Stimulated activated CD8-positive, alpha-beta memory T cell treated with anti-CD3 and anti-CD28 coated beads, Interleukin-4, amount 100 ng/mL, for 4 hours (primary cell): ENCODE measurements at regions not wholly inside any gene's neighbourhood (a gene's known extent, or its start where the extent isn't known, plus 50 kb on each side); places are given as distances from the start of the nearest gene placed in this dataset.
"Not testable (repeated sequence)": the region's sequence is repeated elsewhere in the genome, so short reads cannot be mapped to it uniquely, and the experiment has no call there.

Experiments
- DNase-seq, 2 donors: peaks; one replicate each; pipeline ENCODE4 v3.0.0-alpha.2; 2020; ENCODE audit warnings: low read depth in 2 of 2, low spot score in 1 of 2

DNA sequence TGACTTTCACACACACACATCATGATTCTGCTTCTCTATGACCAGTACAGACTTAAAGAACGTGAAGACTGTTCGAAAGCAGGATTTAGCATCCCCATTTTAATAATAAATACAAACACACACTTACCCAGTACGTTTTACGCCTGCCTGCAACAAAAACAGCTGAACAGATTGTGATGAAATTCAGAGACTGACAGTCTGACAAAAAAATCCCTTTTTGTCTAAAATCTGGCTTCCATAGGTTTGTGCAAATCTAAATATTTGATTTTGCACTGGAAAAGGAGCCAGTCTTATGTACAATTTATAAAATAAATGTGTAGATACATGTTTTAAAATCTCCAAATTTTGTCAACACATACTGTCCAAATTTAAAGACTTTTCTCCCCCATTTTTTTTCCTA lies 630.7 kb downstream of the ZEB2 start:
- no peak for DNase-seq

GRCh38 chr2:143885461-143885860 lies 634.5 kb downstream of the ZEB2 start:
- no peak for DNase-seq

GRCh38 chr2:143881246-143881645 lies 638.7 kb downstream of the ZEB2 start:
- no peak for DNase-seq

DNA sequence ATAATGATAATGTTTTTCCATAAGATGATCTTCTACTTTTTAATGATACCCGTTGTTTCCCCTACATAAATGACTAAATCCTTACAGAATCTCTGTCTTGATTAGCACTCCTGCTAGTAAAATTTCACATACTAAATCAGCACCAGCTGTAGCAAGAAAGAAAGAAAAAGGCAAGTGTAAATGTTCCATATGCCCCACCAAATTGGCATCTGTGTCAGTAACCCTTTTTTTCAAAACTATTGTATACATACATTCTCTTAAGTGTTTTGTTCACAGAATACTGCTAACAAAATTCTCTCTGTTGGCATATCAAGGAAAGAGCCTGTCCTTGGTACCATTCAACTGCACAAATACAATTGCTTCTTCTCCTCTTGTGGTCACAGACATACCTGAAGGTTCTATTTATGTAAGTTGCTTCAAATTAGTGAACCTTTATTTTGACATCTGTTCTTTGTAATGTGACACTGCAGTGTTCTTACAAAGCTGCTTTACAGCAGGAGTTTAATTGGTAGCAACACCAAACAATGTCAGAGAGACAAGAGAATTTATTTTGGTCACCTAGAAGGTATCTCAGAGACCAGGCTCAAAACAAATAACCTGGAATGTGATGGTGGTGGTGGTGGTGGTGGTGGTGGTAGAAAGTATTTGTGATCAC lies 641.9 kb downstream of the ZEB2 start:
- no peak for DNase-seq

DNA sequence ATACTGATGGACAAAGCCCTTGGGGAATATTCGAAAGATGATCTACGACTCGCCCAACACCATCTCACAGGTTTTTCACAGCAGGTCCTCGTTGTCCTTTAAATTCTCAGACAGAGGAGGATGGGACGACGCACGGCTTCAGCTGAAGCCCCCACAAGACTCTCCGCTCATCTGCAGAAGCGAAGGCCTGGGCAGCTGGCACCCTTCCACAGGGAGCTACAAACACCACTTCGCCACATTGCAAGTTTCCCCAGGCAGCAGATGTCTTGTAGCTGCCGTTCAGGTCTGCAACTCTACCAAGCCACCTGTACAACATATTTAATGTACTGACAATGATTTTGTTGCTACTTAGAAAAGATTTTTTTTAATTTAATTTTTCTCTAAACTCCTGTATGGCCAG lies 642.9 kb downstream of the ZEB2 start:
- no peak for DNase-seq

DNA sequence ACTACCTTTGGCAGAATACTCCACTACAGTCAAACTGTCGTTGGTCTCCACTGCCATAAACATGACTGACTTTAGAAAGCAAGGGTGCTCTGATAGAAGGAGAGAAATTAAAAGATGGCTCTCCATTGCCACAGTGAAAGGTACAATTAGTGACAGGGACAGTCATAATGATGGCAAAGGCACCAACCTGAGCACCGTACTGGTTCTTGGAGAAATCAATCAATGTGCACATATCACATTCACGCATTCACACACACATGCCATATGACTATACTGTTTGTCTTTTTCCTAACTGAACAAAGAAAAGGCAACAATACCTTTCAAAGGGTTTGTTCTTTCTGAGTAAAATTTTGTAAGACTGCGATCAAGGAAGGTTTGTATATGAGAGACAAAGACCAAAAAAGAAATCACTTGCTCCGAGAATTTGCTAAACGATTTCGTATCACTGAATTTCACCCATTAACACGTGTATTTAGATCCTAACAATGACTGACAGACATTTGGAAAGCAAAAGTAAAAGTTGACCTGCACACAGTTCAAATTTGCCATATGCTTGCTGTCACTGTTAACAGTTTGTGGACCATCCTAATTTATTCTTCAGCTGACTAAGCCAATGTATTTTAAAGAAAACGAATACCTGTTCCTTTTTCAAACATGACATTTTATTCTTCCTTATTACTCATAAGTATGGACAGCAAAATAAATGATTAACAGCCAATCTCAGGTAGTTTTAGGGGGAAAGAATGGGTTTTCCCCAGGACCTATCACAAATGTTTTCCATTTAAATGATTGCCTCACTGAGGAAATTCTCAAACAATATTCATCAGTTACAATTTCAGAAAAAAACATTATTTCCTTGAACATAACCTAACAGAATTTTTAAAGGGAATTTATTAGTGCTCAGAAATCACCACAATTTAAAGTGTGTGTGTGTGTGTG lies 644.4 kb downstream of the ZEB2 start:
- DNase-seq = no peak

DNA sequence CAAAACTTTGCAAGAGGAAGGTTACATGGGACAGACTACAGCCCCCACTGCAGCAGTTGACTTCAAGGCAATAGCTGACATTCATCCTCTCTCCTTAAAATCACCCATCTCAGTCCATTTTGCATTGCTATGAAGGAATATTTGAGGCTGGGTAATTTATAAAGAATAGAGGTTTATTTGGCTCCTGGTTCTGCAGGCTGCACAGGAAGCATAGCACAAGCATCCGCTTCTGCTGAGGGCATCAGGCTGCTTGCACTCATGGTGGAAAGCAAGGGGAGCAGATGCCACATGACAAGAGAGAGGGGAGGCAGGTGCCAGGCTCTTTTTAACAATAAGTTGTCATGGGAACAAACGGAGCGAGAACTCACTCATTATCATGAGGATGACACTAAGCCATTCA lies 646.0 kb downstream of the ZEB2 start:
- DNase-seq = no peak

DNA sequence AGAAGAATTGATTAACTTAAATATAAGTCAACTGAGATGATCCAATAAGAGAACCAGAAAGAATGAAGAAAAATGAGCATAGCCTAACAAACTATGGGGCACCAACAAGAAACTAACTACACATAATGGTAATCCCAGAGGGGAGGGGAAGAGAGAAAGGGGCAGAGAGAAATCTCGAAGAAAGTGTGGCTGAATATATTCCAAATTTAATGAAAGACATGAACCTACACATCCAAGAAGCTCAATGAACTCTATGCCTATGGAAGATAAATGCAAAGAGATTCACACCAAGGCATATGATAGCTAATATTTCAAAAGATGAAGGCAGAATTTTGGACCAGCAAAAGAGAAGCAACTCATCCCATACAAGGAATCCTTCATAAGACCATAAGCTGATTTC lies 649.2 kb downstream of the ZEB2 start:
- DNase-seq = no peak

GRCh38 chr2:143856978-143857377 lies 662.9 kb downstream of the ZEB2 start:
- DNase-seq = no peak

DNA sequence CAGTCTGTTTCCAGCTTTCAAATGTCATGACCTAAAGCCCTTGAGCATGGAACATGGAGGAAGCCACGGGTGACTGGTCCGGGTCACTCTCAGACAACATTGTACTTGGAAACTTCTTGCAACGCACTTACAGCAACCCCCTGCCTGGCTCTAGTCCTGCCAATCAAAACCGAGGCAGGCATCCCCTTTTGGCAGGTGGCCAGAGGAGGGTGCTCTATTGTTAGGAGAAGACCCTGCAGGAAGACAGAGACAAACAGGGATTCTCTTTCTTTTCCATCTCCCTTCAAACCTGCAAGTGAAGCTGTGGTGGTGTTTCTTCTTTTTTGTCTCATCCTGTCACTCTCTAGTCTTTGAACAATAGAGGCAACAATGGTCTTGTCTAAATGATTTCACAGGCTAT lies 667.2 kb downstream of the ZEB2 start:
- DNase-seq = no peak

DNA sequence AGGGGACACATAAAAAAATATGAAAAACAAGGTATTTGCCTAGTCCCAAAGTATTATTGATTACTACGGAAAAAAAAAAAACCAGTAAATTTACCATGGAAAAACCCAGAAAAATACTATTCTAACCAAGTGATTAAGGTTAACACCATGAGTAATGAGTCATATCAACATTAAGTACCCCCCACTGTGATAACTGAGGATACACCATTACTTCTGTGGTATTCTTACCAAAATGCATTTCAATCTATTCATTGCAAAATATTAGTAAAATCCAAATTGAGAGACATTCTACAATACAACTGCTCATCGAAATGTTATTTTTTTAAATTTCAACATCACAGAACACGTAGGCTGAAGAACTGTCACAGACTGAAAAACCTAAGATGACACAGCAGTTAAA lies 669.8 kb downstream of the ZEB2 start:
- DNase-seq = no peak

- DNase-seq = no peak
These were observed 672.7 kb downstream of the ZEB2 start for GRCh38 chr2:143847257-143847656.

DNA sequence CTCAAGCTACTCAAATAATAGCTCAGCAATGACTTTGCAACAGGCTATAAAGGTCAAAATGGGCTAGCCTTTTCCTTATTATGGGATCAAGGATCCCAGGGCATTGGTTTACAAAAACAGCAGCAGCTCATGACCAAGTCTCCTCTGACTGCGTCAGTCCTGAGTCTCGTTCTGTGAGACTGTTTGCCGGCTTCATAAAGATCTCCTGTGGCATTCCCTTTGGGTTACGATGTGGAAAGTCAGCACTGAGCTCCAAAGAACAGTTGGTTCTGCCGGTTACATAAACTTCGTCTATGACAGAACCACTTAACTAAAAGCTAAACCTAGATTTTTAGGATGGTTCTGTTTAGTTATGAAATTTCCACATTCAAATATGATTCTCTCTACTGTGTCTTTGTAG lies 674.9 kb downstream of the ZEB2 start:
- DNase-seq = no peak

DNA sequence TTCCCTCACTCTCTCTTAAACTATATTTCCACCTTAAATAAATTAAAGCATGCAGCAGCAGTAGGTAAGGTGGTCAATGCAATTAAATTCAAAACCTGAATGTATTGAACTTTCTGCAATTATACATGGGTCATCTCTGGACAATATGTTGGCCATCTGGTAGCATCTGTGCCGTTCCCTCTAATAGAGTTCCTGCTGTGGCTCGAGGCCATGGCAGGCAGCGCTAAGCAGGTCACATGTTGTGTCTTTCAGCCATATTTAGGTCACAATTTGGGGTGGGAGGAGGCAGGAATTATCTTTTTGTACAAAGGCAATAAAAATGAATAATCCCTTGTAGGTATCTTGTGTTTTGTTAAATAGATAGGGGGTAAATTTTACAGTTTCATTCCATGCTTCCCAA lies 676.2 kb downstream of the ZEB2 start:
- DNase-seq = no peak

- no peak for DNase-seq
These were observed 677.1 kb downstream of the ZEB2 start for GRCh38 chr2:143842836-143843235.

GRCh38 chr2:143841935-143842334 lies 678.0 kb downstream of the ZEB2 start:
- no peak for DNase-seq

- no peak for DNase-seq
These were observed 679.3 kb downstream of the ZEB2 start for GRCh38 chr2:143840601-143841000.

GRCh38 chr2:143840194-143840593 lies 679.7 kb downstream of the ZEB2 start:
- DNase-seq = no peak

DNA sequence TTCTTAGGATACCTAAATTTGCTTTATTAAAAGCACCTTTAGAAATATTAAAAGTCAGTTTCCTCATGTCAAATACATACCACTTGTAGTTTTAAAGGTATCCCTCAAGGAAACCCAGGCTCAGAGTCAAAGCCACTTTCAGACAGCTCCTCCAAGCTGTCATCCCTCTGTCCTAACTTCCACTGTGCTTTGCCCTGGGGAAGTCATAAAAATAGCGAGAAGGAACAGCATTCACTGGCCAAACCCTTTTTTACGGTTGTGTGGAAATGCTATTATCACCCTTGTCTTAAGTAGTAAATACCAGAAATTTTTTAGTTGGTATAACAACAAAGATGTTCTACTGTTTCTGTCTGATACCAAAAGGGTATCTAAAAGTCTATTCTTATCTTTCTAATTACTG lies 680.5 kb downstream of the ZEB2 start:
- DNase-seq = no peak

GRCh38 chr2:143837055-143837454 lies 682.9 kb downstream of the ZEB2 start:
- not testable (repeated sequence) for DNase-seq

DNA sequence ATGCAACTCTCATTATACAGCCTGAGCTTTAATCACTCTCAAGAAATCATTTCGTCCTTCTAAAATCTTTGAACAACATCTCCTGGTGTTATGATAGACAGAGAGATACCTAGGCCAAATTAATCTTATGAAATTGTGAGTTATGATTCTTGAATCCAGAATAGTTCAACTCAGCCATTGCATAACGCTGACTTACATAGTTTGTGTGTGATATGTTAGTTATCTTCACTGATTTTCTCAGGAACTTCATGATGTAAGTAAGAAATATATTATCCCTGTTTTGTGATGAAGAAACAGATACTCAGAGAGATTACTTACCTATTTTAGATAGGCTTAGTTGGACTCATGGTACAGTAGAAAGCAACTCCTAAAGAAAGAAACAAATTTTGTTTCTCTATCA lies 684.4 kb downstream of the ZEB2 start:
- DNase-seq = no peak

- DNase-seq = no peak
These were observed 686.8 kb downstream of the ZEB2 start for GRCh38 chr2:143833015-143833660.
